ENCODE measurements at regions not wholly inside any gene's neighbourhood (a gene's known extent, or its start where the extent isn't known, plus 50 kb on each side); places are given as distances from the start of the nearest gene placed in this dataset.

GRCh38 chr11:96738311-96738710, 348.5 kb downstream of the JRKL start:
- Mint-ChIP-seq H3K27ac (no peak overlapping the region), H3K4me3 (no peak overlapping the region), H3K9me3 (ENCODE audit: insufficient read depth) (no peaks in the 10 kb centered on the region), H3K4me1 (no peaks in the 10 kb centered on the region), H3K27me3 (no peaks in the 10 kb centered on the region)
- Histone ChIP-seq H3K27me3 (replicated peaks in 1 of 4; ENCODE audit: control extremely low read depth in 1 of 4, control insufficient read depth in 3 of 4, insufficient read depth in 4 of 4, low read length in 3 of 4) (no peaks in the 10 kb centered on the region), H3K27ac (ENCODE audit: low read length in 2 of 2) (no peak overlapping the region), H3K9ac (ENCODE audit: low read length) (no peak overlapping the region), H3K36me3 (replicated peaks in 1 of 2; ENCODE audit: control extremely low read depth in 1 of 2, control insufficient read depth in 1 of 2, extremely low read depth in 1 of 2, insufficient read depth in 2 of 2, low read length in 1 of 2) (no peaks in the 10 kb centered on the region), H2AFZ (ENCODE audit: insufficient read depth, low read depth, low read length, poor library complexity, severe bottlenecking) (no peak overlapping the region), H3K79me2 (ENCODE audit: control insufficient read depth, insufficient read depth, low read length) (no peaks in the 10 kb centered on the region), H3K9me3 (ENCODE audit: control extremely low read depth in 1 of 3, control insufficient read depth in 2 of 3, insufficient read depth in 1 of 3, low read length in 2 of 3) (peaks cover 0 to 9% (median 0%) of the 10 kb centered on the region in 3 donors), H3K4me1 (ENCODE audit: control insufficient read depth in 2 of 2, insufficient read depth in 2 of 2, low read length in 2 of 2) (no peaks in the 10 kb centered on the region), H3K4me2 (replicated peaks; ENCODE audit: low read depth, low read length, poor library complexity, severe bottlenecking) (no peak overlapping the region), H3K4me3 (ENCODE audit: control extremely low read depth in 1 of 5, extremely low read depth in 1 of 5, insufficient read depth in 1 of 5, low read depth in 2 of 5, low read length in 4 of 5) (no peak overlapping the region), H4K20me1 (ENCODE audit: control insufficient read depth, insufficient read depth, low read length, poor library complexity, severe bottlenecking) (no peaks in the 10 kb centered on the region)
- DNase-seq (no peak), ATAC-seq (ENCODE audit: low read depth) (no peak)
- 92% methylated on average over 3 of the region's 3 CpGs for WGBS (ENCODE audit: insufficient coverage)
- ChIA-PET CTCF (no interaction called here), POLR2A (no interaction called here)
- intact Hi-C loops (cut with micrococcal nuclease), result no loop called here
- TF ChIP-seq EZH2 (IDR thresholded peaks at IDR 0.05; ENCODE audit: borderline replicate concordance, insufficient read depth, low read depth, low read length, poor library complexity, severe bottlenecking), result no peak
- no peak for TF ChIP-seq CTCF (IDR thresholded peaks at IDR 0.05)

- intact Hi-C loops (cut with micrococcal nuclease), result no loop called here
- H3K4me1 Mint-ChIP-seq, result no peaks in the 10 kb centered on the region
- ChIA-PET POLR2A (no interaction called here), CTCF (no interaction called here)
- H3K9ac ChIP-seq (ENCODE audit: low read length), result no peak overlapping the region
- DNase-seq (no peak), ATAC-seq (ENCODE audit: low read depth) (no peak)
- no peaks in the 10 kb centered on the region for H3K9me3 Mint-ChIP-seq (ENCODE audit: insufficient read depth)
- H3K36me3 ChIP-seq (replicated peaks in 1 of 2; ENCODE audit: control extremely low read depth in 1 of 2, control insufficient read depth in 1 of 2, extremely low read depth in 1 of 2, insufficient read depth in 2 of 2, low read length in 1 of 2), result no peaks in the 10 kb centered on the region
- WGBS (ENCODE audit: insufficient coverage), result 88% methylated on average over 4 of the region's 5 CpGs
- no peaks in the 10 kb centered on the region for H3K79me2 ChIP-seq (ENCODE audit: control insufficient read depth, insufficient read depth, low read length)
- no peak overlapping the region for H3K4me3 ChIP-seq (ENCODE audit: control extremely low read depth in 1 of 5, extremely low read depth in 1 of 5, insufficient read depth in 1 of 5, low read depth in 2 of 5, low read length in 4 of 5)
- no peak overlapping the region for H2AFZ ChIP-seq (ENCODE audit: insufficient read depth, low read depth, low read length, poor library complexity, severe bottlenecking)
- H3K27ac ChIP-seq (ENCODE audit: low read length in 2 of 2), result no peak overlapping the region
- H4K20me1 ChIP-seq (ENCODE audit: control insufficient read depth, insufficient read depth, low read length, poor library complexity, severe bottlenecking), result no peaks in the 10 kb centered on the region
- no peaks in the 10 kb centered on the region for H3K27me3 ChIP-seq (replicated peaks in 1 of 4; ENCODE audit: control extremely low read depth in 1 of 4, control insufficient read depth in 3 of 4, insufficient read depth in 4 of 4, low read length in 3 of 4)
- H3K4me1 ChIP-seq (ENCODE audit: control insufficient read depth in 2 of 2, insufficient read depth in 2 of 2, low read length in 2 of 2), result no peaks in the 10 kb centered on the region
- H3K4me2 ChIP-seq (replicated peaks; ENCODE audit: low read depth, low read length, poor library complexity, severe bottlenecking), result no peak overlapping the region
- H3K27ac Mint-ChIP-seq, result no peak overlapping the region
- H3K9me3 ChIP-seq (ENCODE audit: control extremely low read depth in 1 of 3, control insufficient read depth in 2 of 3, insufficient read depth in 1 of 3, low read length in 2 of 3), result peaks cover 0 to 9% (median 1%) of the 10 kb centered on the region in 3 donors
- TF ChIP-seq EZH2 (IDR thresholded peaks at IDR 0.05; ENCODE audit: borderline replicate concordance, insufficient read depth, low read depth, low read length, poor library complexity, severe bottlenecking), result no peak
- no peak overlapping the region for H3K4me3 Mint-ChIP-seq
- H3K27me3 Mint-ChIP-seq, result no peaks in the 10 kb centered on the region
These were observed 351.3 kb downstream of the JRKL start for GRCh38 chr11:96741068-96741467.
